H1 (cell line): ENCODE measurements at regions not wholly inside any gene's neighbourhood (a gene's known extent, or its start where the extent isn't known, plus 50 kb on each side); places are given as distances from the start of the nearest gene placed in this dataset.

Source experiments
- CTCF ChIA-PET: fragments of 300-600 bp; sonication (Branson Sonifier 250); formaldehyde crosslinking; loops from one replicate; lab custom pipeline; 2021; ENCODE audit not compliant: partially characterized antibody; lab: Charles Lee
- POLR2A ChIA-PET: fragments of 300-600 bp; sonication (Branson Sonifier 250); formaldehyde crosslinking; loops from one replicate; lab custom pipeline; 2021; ENCODE audit warnings: inconsistent platforms; ENCODE audit not compliant: partially characterized antibody; lab: Charles Lee
- DNase-seq, 2 experiments: peaks; one replicate each; pipeline versions ENCODE4 v3.0.0 to v3.0.0-alpha.2; 2010 to 2022; ENCODE audit warnings: low spot score in 2 of 2, low read depth in 1 of 2, mixed read lengths in 1 of 2
- FAIRE-seq: peaks from 2 replicates; lab custom pipeline; 2011; peaks lifted over from hg19 to GRCh38; lab: Jason Lieb, UNC
- H2AFZ ChIP-seq: 2 replicates; pipeline ENCODE4 v1.8.1; 2012; ENCODE audit warnings: low read length, inconsistent platforms
- H2AK5ac ChIP-seq: 2 replicates; pipeline ENCODE4 v1.6.1; 2013; ENCODE audit warnings: low read depth, low read length
- H2BK120ac ChIP-seq: replicated peaks from 2 replicates; pipeline ENCODE3; 2013; ENCODE audit warnings: low read depth, low read length, inconsistent platforms
- H2BK12ac ChIP-seq: 2 replicates; pipeline ENCODE4 v1.6.1; 2013; ENCODE audit warnings: low read depth, low read length
- H2BK15ac ChIP-seq: 2 replicates; pipeline ENCODE4 v1.6.1; 2013; ENCODE audit warnings: low read length
- H2BK20ac ChIP-seq: 2 replicates; pipeline ENCODE4 v1.6.1; 2013; ENCODE audit warnings: low read length
- H2BK5ac ChIP-seq: 2 replicates; pipeline ENCODE4 v1.6.1; 2013; ENCODE audit warnings: low read depth, low read length
- H3K14ac ChIP-seq: 2 replicates; pipeline ENCODE4 v1.6.1; 2013; ENCODE audit warnings: inconsistent platforms; ENCODE audit not compliant: insufficient read length
- H3K18ac ChIP-seq: 2 replicates; pipeline ENCODE4 v1.6.1; 2013; ENCODE audit warnings: low read length; ENCODE audit errors: extremely low read depth
- H3K23ac ChIP-seq: 2 replicates; pipeline ENCODE4 v1.6.1; 2013; ENCODE audit warnings: inconsistent platforms; ENCODE audit not compliant: insufficient read length
- H3K23me2 ChIP-seq: 2 replicates; pipeline ENCODE4 v1.6.1; 2013; ENCODE audit warnings: low read depth, low read length
- H3K27ac ChIP-seq: 2 replicates; pipeline ENCODE4 v1.6.1; 2011; ENCODE audit warnings: low read depth, low read length, inconsistent platforms
- H3K27me3 ChIP-seq, 4 experiments: replicated peaks in 1 of 4; 1 replicate in 1 of 4; 2 replicates in 3 of 4; pipeline versions ENCODE4 v1.6.1 to v1.8.1; 2011 to 2013; ENCODE audit warnings: low read length in 3 of 4, mild to moderate bottlenecking in 3 of 4, inconsistent platforms in 2 of 4, mixed read lengths in 2 of 4, moderate library complexity in 1 of 4; ENCODE audit not compliant: control insufficient read depth in 3 of 4, insufficient read depth in 3 of 4; ENCODE audit errors: extremely low read depth in 1 of 4
- H3K36me3 ChIP-seq, 4 experiments: 2 replicates each; pipeline versions ENCODE4 v1.6.1 to v1.8.1; 2011 to 2013; ENCODE audit warnings: mild to moderate bottlenecking in 4 of 4, low read length in 3 of 4, moderate library complexity in 2 of 4, control low read depth in 1 of 4, inconsistent platforms in 1 of 4; ENCODE audit not compliant: insufficient read depth in 4 of 4, control insufficient read depth in 2 of 4
- H3K4ac ChIP-seq: replicated peaks from 2 replicates; pipeline ENCODE3; 2013; ENCODE audit warnings: low read length, low read depth, mixed read lengths, inconsistent platforms; ENCODE audit not compliant: insufficient read length
- H3K4me1 ChIP-seq, 4 experiments: replicated peaks in 1 of 4; 1 replicate in 1 of 4; 2 replicates in 3 of 4; pipeline versions ENCODE4 v1.6.1 to v1.8.1; 2011 to 2013; ENCODE audit warnings: low read length in 3 of 4, inconsistent platforms in 2 of 4, mixed read lengths in 1 of 4; ENCODE audit not compliant: insufficient read depth in 4 of 4, control insufficient read depth in 3 of 4
- H3K4me2 ChIP-seq, 2 experiments: 2 replicates each; pipeline versions ENCODE4 v1.6.1 to v1.8.1; 2011 to 2013; ENCODE audit warnings: low read depth in 2 of 2, low read length in 2 of 2, control low read depth in 1 of 2, inconsistent platforms in 1 of 2, mild to moderate bottlenecking in 1 of 2; ENCODE audit not compliant: insufficient read depth in 1 of 2
- H3K4me3 ChIP-seq, 4 experiments: fragments of 200-600, 300-600 bp in 1 of 4; sonication (generic), shearing (Covaris generic), sonication (Bioruptor Twin) in 1 of 4; 2 replicates each; pipeline versions ENCODE4 v1.5.1 to v1.8.1; 2011 to 2016; ENCODE audit warnings: low read length in 4 of 4, low read depth in 3 of 4, control low read depth in 2 of 4, inconsistent platforms in 2 of 4, mild to moderate bottlenecking in 2 of 4, mixed read lengths in 1 of 4, moderate library complexity in 1 of 4; ENCODE audit not compliant: insufficient read depth in 2 of 4; ENCODE audit errors: extremely low read depth in 1 of 4
- H3K56ac ChIP-seq: replicated peaks from 2 replicates; pipeline ENCODE3; 2013; ENCODE audit warnings: low read depth, mild to moderate bottlenecking, mixed read lengths, low read length, inconsistent platforms; ENCODE audit not compliant: insufficient read length
- H3K79me1 ChIP-seq: 2 replicates; pipeline ENCODE4 v1.6.1; 2013; ENCODE audit warnings: low read depth, low read length, control low read depth
- H3K79me2 ChIP-seq, 2 experiments: 2 replicates each; pipeline versions ENCODE4 v1.6.1 to v1.8.1; 2012 to 2013; ENCODE audit warnings: low read length in 2 of 2, mild to moderate bottlenecking in 2 of 2, inconsistent platforms in 1 of 2; ENCODE audit not compliant: insufficient read depth in 2 of 2, control insufficient read depth in 1 of 2
- H3K9ac ChIP-seq, 4 experiments: replicated peaks in 1 of 4; 1 replicate in 1 of 4; 2 replicates in 3 of 4; pipeline versions ENCODE4 v1.6.1 to v1.8.1; 2011 to 2013; ENCODE audit warnings: low read depth in 3 of 4, low read length in 3 of 4, control low read depth in 2 of 4, mild to moderate bottlenecking in 2 of 4, moderate library complexity in 2 of 4, inconsistent platforms in 1 of 4; ENCODE audit errors: extremely low read depth in 1 of 4
- H3K9me3 ChIP-seq, 2 experiments: 2 replicates each; pipeline versions ENCODE4 v1.6.1 to v1.8.1; 2012 to 2013; ENCODE audit warnings: mild to moderate bottlenecking in 2 of 2, moderate library complexity in 2 of 2, control low read depth in 1 of 2, inconsistent platforms in 1 of 2, low read depth in 1 of 2, low read length in 1 of 2, mixed read lengths in 1 of 2; ENCODE audit not compliant: insufficient read depth in 2 of 2
- H4K20me1 ChIP-seq, 2 experiments: replicated peaks in 1 of 2; 2 replicates each; pipeline versions ENCODE3 to v1.8.1; 2011 to 2013; ENCODE audit warnings: inconsistent platforms in 2 of 2, low read length in 2 of 2, mild to moderate bottlenecking in 1 of 2; ENCODE audit not compliant: insufficient read depth in 2 of 2, control insufficient read depth in 1 of 2
- H4K5ac ChIP-seq: 2 replicates; pipeline ENCODE4 v1.6.1; 2013; ENCODE audit warnings: low read length, low read depth, mixed read lengths, inconsistent platforms; ENCODE audit not compliant: insufficient read length
- H4K8ac ChIP-seq: 2 replicates; pipeline ENCODE4 v1.8.0; 2013; ENCODE audit warnings: mild to moderate bottlenecking, moderate library complexity, low read length, inconsistent platforms; ENCODE audit not compliant: insufficient read depth; ENCODE audit errors: extremely low read depth
- H4K91ac ChIP-seq: replicated peaks from 2 replicates; pipeline ENCODE3; 2013; ENCODE audit warnings: low read length, mixed read lengths, inconsistent platforms; ENCODE audit not compliant: insufficient read length
- KDM4A ChIP-seq: IDR thresholded peaks from one replicate; pipeline ENCODE4 v1.7.1; 2012; ENCODE audit warnings: low read depth, mild to moderate bottlenecking, moderate library complexity, low read length, inconsistent platforms; ENCODE audit not compliant: severe bottlenecking
- NANOG ChIP-seq: IDR thresholded peaks from 2 replicates; pipeline ENCODE4 v1.6.1; 2011; ENCODE audit warnings: low read length, low read depth, mild to moderate bottlenecking, inconsistent platforms; ENCODE audit not compliant: insufficient read depth, poor library complexity, severe bottlenecking
- SP2 ChIP-seq: IDR thresholded peaks from 2 replicates; pipeline ENCODE4 v1.6.1; 2012; ENCODE audit warnings: mild to moderate bottlenecking, low read length, inconsistent platforms
- WGBS, 2 experiments: shearing (Covaris generic) in 1 of 2; methylation state at CpG; one replicate each; pipeline versions ENCODE4 v1.1.6 to v1.1.7; 2013 to 2015; ENCODE audit warnings: low lambda C conversion rate in 2 of 2, mixed read lengths in 2 of 2, inconsistent platforms in 1 of 2, low coverage in 1 of 2, missing lambda C conversion rate in 1 of 2; ENCODE audit not compliant: insufficient replicate concordance in 2 of 2, insufficient coverage in 1 of 2, insufficient read length in 1 of 2; ENCODE audit errors: extremely low coverage in 1 of 2, missing lambda C conversion rate in 1 of 2; 5-methylcytosine and 5-hydroxymethylcytosine counted together
- TF ChIP-seq, protein P1 (sequence below): IDR thresholded peaks from 2 replicates; pipeline ENCODE4 v1.6.1; 2012; ENCODE audit warnings: inconsistent platforms

DNA sequence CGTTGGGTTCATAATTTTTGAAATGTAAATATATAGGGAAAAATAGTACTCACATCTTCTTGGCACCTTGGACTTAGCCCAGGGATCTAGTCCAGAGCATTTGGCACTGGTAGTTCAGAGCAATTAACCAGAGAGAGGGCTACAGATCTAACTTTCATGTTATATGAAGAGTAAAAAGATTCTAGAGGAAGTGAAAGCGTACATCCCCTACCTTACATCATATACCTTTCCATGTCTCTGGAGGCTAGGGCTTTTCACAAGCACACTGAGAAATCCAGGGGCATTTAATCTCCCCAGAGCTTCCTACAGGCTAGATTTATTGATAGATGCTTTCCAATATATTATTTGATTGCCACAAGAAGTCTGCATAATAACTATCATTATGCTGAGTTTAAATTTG lies 687.5 kb upstream of the FBXO33 start:
- Histone ChIP-seq H3K18ac (no peak overlapping the region), H3K4me3 (no peak overlapping the region), H3K9ac (no peak overlapping the region), H2BK20ac (no peak overlapping the region), H4K20me1 (no peaks in the 10 kb centered on the region), H3K79me2 (no peaks in the 10 kb centered on the region), H3K27me3 (no peaks in the 10 kb centered on the region), H2AK5ac (no peak overlapping the region), H2BK5ac (no peak overlapping the region), H4K91ac (no peak overlapping the region), H3K9me3 (no peaks in the 10 kb centered on the region), H2AFZ (no peak overlapping the region), H3K4ac (no peak overlapping the region), H3K14ac (no peak overlapping the region), H3K27ac (no peak overlapping the region), H2BK12ac (no peak overlapping the region), H2BK120ac (no peak overlapping the region), H3K36me3 (no peaks in the 10 kb centered on the region), H4K5ac (no peak overlapping the region), H3K4me1 (no peaks in the 10 kb centered on the region; a peak in 1 of 7 replicates), H3K56ac (no peak overlapping the region), H3K23me2 (no peaks in the 10 kb centered on the region), H3K79me1 (no peaks in the 10 kb centered on the region), H4K8ac (no peak overlapping the region), H3K23ac (no peak overlapping the region), H2BK15ac (no peak overlapping the region), H3K4me2 (no peak overlapping the region)
- 85% methylated on average over 2 of the region's 2 CpGs; no CpG with 5 or more reads in 1 of the 2 experiments for WGBS, 2 experiments
- ChIA-PET CTCF (no interaction called here), POLR2A (no interaction called here)
- TF ChIP-seq, protein P1, sequence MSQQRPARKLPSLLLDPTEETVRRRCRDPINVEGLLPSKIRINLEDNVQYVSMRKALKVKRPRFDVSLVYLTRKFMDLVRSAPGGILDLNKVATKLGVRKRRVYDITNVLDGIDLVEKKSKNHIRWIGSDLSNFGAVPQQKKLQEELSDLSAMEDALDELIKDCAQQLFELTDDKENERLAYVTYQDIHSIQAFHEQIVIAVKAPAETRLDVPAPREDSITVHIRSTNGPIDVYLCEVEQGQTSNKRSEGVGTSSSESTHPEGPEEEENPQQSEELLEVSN: no peak
- TF ChIP-seq NANOG (no peak), KDM4A (no peak), SP2 (no peak)
- FAIRE-seq (no peak), DNase-seq (no peak)
